MM.1S (cell line): ENCODE measurements at regions not wholly inside any gene's neighbourhood (a gene's known extent, or its start where the extent isn't known, plus 50 kb on each side); places are given as distances from the start of the nearest gene placed in this dataset.

Source experiments
- DNase-seq: peaks from one replicate; pipeline ENCODE4 v3.0.0-alpha.2; 2015
- H2AFZ ChIP-seq: fragments of 300-600 bp; sonication (generic); 2 replicates; pipeline ENCODE4 v1.6.0; 2016; ENCODE audit warnings: antibody characterized with exemption, low read length
- H3F3A ChIP-seq: fragments of 300-600 bp; sonication (generic); 2 replicates; pipeline ENCODE4 v1.6.1; 2016; ENCODE audit warnings: mild to moderate bottlenecking, antibody characterized with exemption, low read length, moderate library complexity, mixed read lengths; ENCODE audit not compliant: insufficient read depth
- H3K27ac ChIP-seq: fragments of 300-600 bp; sonication (generic); 2 replicates; pipeline ENCODE4 v1.5.1; 2016; ENCODE audit warnings: mild to moderate bottlenecking, low read length
- H3K27me3 ChIP-seq: fragments of 300-600 bp; sonication (generic); replicated peaks from 2 replicates; pipeline ENCODE4 v1.6.0; 2016; ENCODE audit warnings: low read length; ENCODE audit not compliant: insufficient read depth
- H3K36me3 ChIP-seq: fragments of 300-600 bp; sonication (generic); replicated peaks from 2 replicates; pipeline ENCODE4 v1.6.1; 2016; ENCODE audit warnings: mild to moderate bottlenecking, low read length, mixed read lengths; ENCODE audit not compliant: insufficient read depth
- H3K4me1 ChIP-seq: fragments of 300-600 bp; sonication (generic); 2 replicates; pipeline ENCODE4 v1.6.1; 2016; ENCODE audit warnings: low read length, mixed read lengths
- H3K4me2 ChIP-seq: fragments of 300-600 bp; sonication (generic); 2 replicates; pipeline ENCODE4 v1.6.0; 2016; ENCODE audit warnings: low read depth, low read length
- H3K4me3 ChIP-seq: fragments of 300-600 bp; sonication (generic); 2 replicates; pipeline ENCODE4 v1.5.1; 2016; ENCODE audit warnings: low read length, mixed read lengths
- H3K79me2 ChIP-seq: fragments of 300-600 bp; sonication (generic); 2 replicates; pipeline ENCODE4 v1.6.1; 2016; ENCODE audit warnings: mixed run types, low read length, mixed read lengths
- H3K9ac ChIP-seq: fragments of 300-600 bp; sonication (generic); 2 replicates; pipeline ENCODE4 v1.6.1; 2016; ENCODE audit warnings: low read length, mixed read lengths
- H3K9me2 ChIP-seq: fragments of 300-600 bp; sonication (generic); replicated peaks from 2 replicates; pipeline ENCODE4 v1.6.1; 2016; ENCODE audit warnings: mild to moderate bottlenecking, low read length, mixed read lengths; ENCODE audit not compliant: insufficient read depth
- H3K9me3 ChIP-seq: fragments of 300-600 bp; sonication (generic); replicated peaks from 2 replicates; pipeline ENCODE4 v1.6.1; 2016; ENCODE audit warnings: mild to moderate bottlenecking, low read length, mixed read lengths; ENCODE audit not compliant: insufficient read depth
- H4K20me1 ChIP-seq: fragments of 300-600 bp; sonication (generic); 2 replicates; pipeline ENCODE4 v1.6.1; 2016; ENCODE audit warnings: mild to moderate bottlenecking, low read length, moderate library complexity, mixed read lengths; ENCODE audit not compliant: insufficient read depth
- EZH2 ChIP-seq: fragments of 300-600 bp; sonication (generic); optimal IDR thresholded peaks from 2 replicates; pipeline ENCODE3; 2017; ENCODE audit warnings: low read depth, mild to moderate bottlenecking, antibody characterized with exemption, low read length, mixed read lengths
- EZH2phosphoT487 ChIP-seq: fragments of 300-600 bp; sonication (generic); IDR thresholded peaks from 2 replicates; pipeline ENCODE4 v1.6.1; 2018; ENCODE audit warnings: antibody characterized with exemption, low read length
- TF ChIP-seq, protein P1 (sequence below): fragments of 300-600 bp; sonication (generic); IDR thresholded peaks from 2 replicates; pipeline ENCODE4 v1.5.1; 2016; ENCODE audit warnings: antibody characterized with exemption, low read length, mixed read lengths

GRCh38 chr18:24560511-24560981, 100.1 kb downstream of the HRH4 start:
- Histone ChIP-seq H3K27ac (no peak overlapping the region), H3K4me1 (no peaks in the 10 kb centered on the region), H3K79me2 (no peaks in the 10 kb centered on the region), H3K36me3 (no peaks in the 10 kb centered on the region), H3F3A (no peaks in the 10 kb centered on the region), H3K9ac (no peak overlapping the region), H4K20me1 (no peaks in the 10 kb centered on the region), H3K4me2 (no peak overlapping the region), H3K9me2 (no peaks in the 10 kb centered on the region), H3K4me3 (no peak overlapping the region), H3K27me3 (no peaks in the 10 kb centered on the region), H2AFZ (no peak overlapping the region), H3K9me3 (no peaks in the 10 kb centered on the region)
- TF ChIP-seq EZH2 (no peak), EZH2phosphoT487 (no peak)
- TF ChIP-seq, protein P1, sequence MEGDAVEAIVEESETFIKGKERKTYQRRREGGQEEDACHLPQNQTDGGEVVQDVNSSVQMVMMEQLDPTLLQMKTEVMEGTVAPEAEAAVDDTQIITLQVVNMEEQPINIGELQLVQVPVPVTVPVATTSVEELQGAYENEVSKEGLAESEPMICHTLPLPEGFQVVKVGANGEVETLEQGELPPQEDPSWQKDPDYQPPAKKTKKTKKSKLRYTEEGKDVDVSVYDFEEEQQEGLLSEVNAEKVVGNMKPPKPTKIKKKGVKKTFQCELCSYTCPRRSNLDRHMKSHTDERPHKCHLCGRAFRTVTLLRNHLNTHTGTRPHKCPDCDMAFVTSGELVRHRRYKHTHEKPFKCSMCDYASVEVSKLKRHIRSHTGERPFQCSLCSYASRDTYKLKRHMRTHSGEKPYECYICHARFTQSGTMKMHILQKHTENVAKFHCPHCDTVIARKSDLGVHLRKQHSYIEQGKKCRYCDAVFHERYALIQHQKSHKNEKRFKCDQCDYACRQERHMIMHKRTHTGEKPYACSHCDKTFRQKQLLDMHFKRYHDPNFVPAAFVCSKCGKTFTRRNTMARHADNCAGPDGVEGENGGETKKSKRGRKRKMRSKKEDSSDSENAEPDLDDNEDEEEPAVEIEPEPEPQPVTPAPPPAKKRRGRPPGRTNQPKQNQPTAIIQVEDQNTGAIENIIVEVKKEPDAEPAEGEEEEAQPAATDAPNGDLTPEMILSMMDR = no peak
- no peak for DNase-seq

DNA sequence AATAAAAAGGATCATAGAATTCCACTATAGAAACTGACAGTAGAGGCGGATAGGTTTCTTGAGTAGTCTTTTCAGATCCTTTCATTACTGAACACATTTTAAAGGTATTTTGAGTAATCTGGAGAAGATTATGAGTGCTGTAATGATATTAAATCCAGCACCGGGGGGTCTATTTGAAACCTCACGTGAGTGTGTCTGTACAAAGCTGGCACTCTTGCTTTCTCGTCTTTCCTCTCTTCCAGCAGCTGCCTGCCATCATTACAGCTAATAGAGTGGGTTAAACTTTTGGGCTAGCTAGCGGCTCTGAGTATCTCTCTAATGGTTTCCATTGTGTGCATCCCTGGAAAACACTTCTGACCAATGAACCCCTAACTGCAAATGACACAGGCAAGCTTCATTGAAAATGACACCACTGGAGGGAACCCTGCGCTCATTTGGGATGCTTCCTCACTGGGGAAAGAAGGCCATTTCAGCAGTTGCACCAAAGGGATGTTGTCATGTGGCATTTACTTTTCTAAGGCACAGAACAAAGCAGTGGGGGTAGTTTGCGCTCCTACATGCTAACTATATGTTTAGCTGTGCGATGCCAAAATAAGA, 101.0 kb downstream of the HRH4 start:
- no peaks in the 10 kb centered on the region for H3K4me1 ChIP-seq
- no peak overlapping the region for H3K4me2 ChIP-seq
- no peaks in the 10 kb centered on the region for H3K27me3 ChIP-seq
- no peaks in the 10 kb centered on the region for H3K9me2 ChIP-seq
- H3K36me3 ChIP-seq = no peaks in the 10 kb centered on the region
- no peaks in the 10 kb centered on the region for H3F3A ChIP-seq
- TF ChIP-seq EZH2phosphoT487 = no peak
- TF ChIP-seq EZH2 = no peak
- TF ChIP-seq, protein P1 = no peak
- H3K79me2 ChIP-seq = no peaks in the 10 kb centered on the region
- no peak overlapping the region for H3K9ac ChIP-seq
- no peaks in the 10 kb centered on the region for H4K20me1 ChIP-seq
- no peak overlapping the region for H3K4me3 ChIP-seq
- no peak overlapping the region for H2AFZ ChIP-seq
- DNase-seq = no peak
- no peak overlapping the region for H3K27ac ChIP-seq
- H3K9me3 ChIP-seq = no peaks in the 10 kb centered on the region

DNA sequence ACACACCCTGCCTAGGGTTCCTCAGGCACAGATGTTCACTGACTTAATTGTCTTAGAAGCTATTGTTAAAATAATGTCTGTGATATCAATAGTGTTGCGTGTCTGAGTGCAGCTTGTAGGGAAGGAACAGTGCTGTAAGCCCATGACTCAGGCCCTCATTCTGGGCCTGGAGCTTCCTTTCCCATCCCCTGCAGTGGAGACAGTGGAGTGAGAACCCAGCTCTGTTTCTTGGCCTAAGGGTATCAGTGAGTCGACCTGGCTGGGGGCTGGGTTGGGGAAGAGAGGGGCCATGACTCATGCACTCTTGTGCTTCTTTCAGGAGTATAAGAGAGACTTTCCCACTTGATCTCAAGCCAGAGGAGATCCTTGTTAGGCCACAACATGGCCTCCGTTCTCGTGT, 106.8 kb downstream of the HRH4 start:
- Histone ChIP-seq H3K4me3 (no peak overlapping the region), H3F3A (no peaks in the 10 kb centered on the region), H2AFZ (no peak overlapping the region), H3K79me2 (no peaks in the 10 kb centered on the region), H3K4me1 (no peaks in the 10 kb centered on the region), H3K4me2 (no peak overlapping the region), H3K9me3 (no peaks in the 10 kb centered on the region), H3K27me3 (no peaks in the 10 kb centered on the region), H3K9me2 (no peaks in the 10 kb centered on the region), H3K36me3 (no peaks in the 10 kb centered on the region), H4K20me1 (no peaks in the 10 kb centered on the region), H3K27ac (no peak overlapping the region), H3K9ac (no peak overlapping the region)
- TF ChIP-seq, protein P1 = no peak
- TF ChIP-seq EZH2phosphoT487 (no peak), EZH2 (no peak)
- DNase-seq = no peak
